Calu3 (cell line): ENCODE measurements at regions not wholly inside any gene's neighbourhood (a gene's known extent, or its start where the extent isn't known, plus 50 kb on each side); places are given as distances from the start of the nearest gene placed in this dataset.

Experiments used
- BruUV-seq: library from RNA; stranded (reverse); fragments of 400-500 nt; replicated peaks from 2 replicates; lab custom pipeline; 2021; lab: Mats Ljungman, UMichigan
- CTCF ChIA-PET: fragments of 300-600 bp; sonication (Branson Sonifier 250); formaldehyde crosslinking; loops from one replicate; lab custom pipeline; 2022; ENCODE audit warnings: antibody characterized with exemption; lab: Charles Lee
- DNase-seq: peaks from one replicate; pipeline ENCODE4 v3.0.0; 2022
- H3K27ac Mint-ChIP-seq: one replicate; pipeline ENCODE4 v1.8.0; 2022; ENCODE audit warnings: mixed read lengths; ENCODE audit not compliant: unreplicated experiment
- H3K27me3 Mint-ChIP-seq: one replicate; pipeline ENCODE4 v1.8.0; 2022; ENCODE audit warnings: mixed read lengths; ENCODE audit not compliant: unreplicated experiment
- H3K36me3 Mint-ChIP-seq: one replicate; pipeline ENCODE4 v1.8.0; 2022; ENCODE audit warnings: mild to moderate bottlenecking, moderate library complexity, mixed read lengths; ENCODE audit not compliant: insufficient read depth, unreplicated experiment
- H3K4me1 Mint-ChIP-seq: one replicate; pipeline ENCODE4 v1.8.0; 2022; ENCODE audit warnings: mild to moderate bottlenecking, low read depth, mixed read lengths; ENCODE audit not compliant: unreplicated experiment
- H3K4me3 Mint-ChIP-seq: one replicate; pipeline ENCODE4 v1.8.0; 2022; ENCODE audit warnings: mild to moderate bottlenecking, low read depth, moderate library complexity, mixed read lengths; ENCODE audit not compliant: unreplicated experiment
- H3K9me3 Mint-ChIP-seq: one replicate; pipeline ENCODE4 v1.8.0; 2022; ENCODE audit warnings: low read depth, mixed read lengths; ENCODE audit not compliant: unreplicated experiment
- intact Hi-C: fragments of 100-400 bp; cut with micrococcal nuclease; formaldehyde crosslinking; loops from one replicate; pipeline ENCODE4 v1.10.0; 2022; ENCODE audit not compliant: unreplicated experiment
- TF ChIP-seq, protein P1 (sequence below): fragments of 200-600 bp; IDR thresholded peaks from one replicate; pipeline ENCODE4 v1.8.0; 2022; ENCODE audit warnings: antibody characterized with exemption; ENCODE audit not compliant: unreplicated experiment

DNA sequence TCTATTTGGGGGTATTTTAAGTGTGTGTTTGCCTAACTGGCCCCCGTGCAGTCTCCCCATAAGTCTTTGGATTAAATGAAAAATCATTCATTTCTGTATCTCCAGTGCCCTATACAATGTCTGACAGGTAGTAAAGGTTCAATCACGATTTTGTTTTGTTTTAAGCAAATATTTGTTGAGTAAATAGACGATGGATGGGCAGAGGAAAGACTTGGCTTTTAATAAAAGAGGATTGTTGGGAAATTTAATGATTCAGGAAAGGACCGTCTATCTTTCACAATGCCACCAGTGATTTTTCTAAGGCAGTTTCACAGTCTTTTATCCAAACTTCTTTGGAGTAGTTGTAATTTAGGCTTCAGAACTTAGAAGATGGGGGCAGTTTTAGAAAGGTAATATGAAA, 636.6 kb upstream of the GOT2 start:
- intact Hi-C loops: no loop called here
- Mint-ChIP-seq H3K27me3 (no peaks in the 10 kb centered on the region), H3K9me3 (peaks cover 20% of the 10 kb centered on the region), H3K36me3 (no peaks in the 10 kb centered on the region), H3K4me1 (no peaks in the 10 kb centered on the region), H3K27ac (no peak overlapping the region), H3K4me3 (no peak overlapping the region)
- no TSS peak for BruUV-seq
- CTCF ChIA-PET: no interaction called here
- TF ChIP-seq, protein P1, sequence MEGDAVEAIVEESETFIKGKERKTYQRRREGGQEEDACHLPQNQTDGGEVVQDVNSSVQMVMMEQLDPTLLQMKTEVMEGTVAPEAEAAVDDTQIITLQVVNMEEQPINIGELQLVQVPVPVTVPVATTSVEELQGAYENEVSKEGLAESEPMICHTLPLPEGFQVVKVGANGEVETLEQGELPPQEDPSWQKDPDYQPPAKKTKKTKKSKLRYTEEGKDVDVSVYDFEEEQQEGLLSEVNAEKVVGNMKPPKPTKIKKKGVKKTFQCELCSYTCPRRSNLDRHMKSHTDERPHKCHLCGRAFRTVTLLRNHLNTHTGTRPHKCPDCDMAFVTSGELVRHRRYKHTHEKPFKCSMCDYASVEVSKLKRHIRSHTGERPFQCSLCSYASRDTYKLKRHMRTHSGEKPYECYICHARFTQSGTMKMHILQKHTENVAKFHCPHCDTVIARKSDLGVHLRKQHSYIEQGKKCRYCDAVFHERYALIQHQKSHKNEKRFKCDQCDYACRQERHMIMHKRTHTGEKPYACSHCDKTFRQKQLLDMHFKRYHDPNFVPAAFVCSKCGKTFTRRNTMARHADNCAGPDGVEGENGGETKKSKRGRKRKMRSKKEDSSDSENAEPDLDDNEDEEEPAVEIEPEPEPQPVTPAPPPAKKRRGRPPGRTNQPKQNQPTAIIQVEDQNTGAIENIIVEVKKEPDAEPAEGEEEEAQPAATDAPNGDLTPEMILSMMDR: no peak
- DNase-seq: no peak

DNA sequence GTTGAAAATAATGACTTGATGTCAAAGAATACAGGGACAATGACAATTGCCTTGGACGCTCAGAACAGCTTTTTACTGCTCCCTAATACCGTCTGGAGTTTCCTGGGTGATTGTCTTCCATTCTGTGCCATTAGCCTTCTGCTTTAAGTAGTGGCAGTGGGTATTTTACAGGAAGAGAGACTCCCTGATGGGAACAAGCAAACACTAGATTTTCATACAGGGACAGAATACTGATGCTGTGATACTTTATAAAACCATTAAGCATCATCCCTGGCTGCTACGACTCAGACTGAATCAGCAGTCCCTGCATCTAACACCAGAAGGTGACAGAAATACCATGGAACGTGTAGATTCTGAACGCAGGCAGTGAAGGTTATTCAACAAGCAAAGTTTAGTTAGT, 635.4 kb upstream of the GOT2 start:
- no peak for DNase-seq
- BruUV-seq: no TSS peak
- Mint-ChIP-seq H3K9me3 (peaks cover 14% of the 10 kb centered on the region), H3K36me3 (no peaks in the 10 kb centered on the region), H3K27me3 (no peaks in the 10 kb centered on the region), H3K27ac (no peak overlapping the region), H3K4me1 (no peaks in the 10 kb centered on the region), H3K4me3 (no peak overlapping the region)
- intact Hi-C loops: no loop called here
- CTCF ChIA-PET: no interaction called here
- TF ChIP-seq, protein P1: no peak

DNA sequence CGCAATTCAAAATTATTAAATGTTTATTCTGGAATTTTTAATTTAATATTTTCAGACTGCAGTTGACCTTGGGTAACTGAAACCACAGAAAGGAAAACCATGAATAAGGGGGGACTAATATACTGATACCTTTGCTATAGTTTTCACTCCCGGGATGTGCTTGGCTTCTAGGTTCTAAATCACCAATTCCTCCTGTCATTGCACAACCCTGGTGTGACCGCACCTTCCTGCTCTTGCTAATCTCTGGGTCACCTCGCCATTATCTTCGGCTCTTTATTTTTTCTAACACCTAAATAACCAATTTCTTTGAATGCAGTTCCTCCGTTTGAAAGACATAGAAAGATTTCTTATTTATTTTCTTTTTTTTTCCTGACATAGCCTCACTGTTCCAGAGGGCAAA, 634.5 kb upstream of the GOT2 start:
- no peak overlapping the region for H3K27ac Mint-ChIP-seq
- H3K27me3 Mint-ChIP-seq: no peaks in the 10 kb centered on the region
- H3K4me3 Mint-ChIP-seq: no peak overlapping the region
- H3K4me1 Mint-ChIP-seq: no peaks in the 10 kb centered on the region
- no TSS peak for BruUV-seq
- intact Hi-C loops: no loop called here
- CTCF ChIA-PET: no interaction called here
- no peaks in the 10 kb centered on the region for H3K36me3 Mint-ChIP-seq
- DNase-seq: no peak
- H3K9me3 Mint-ChIP-seq: peaks cover 14% of the 10 kb centered on the region
- TF ChIP-seq, protein P1: no peak

DNA sequence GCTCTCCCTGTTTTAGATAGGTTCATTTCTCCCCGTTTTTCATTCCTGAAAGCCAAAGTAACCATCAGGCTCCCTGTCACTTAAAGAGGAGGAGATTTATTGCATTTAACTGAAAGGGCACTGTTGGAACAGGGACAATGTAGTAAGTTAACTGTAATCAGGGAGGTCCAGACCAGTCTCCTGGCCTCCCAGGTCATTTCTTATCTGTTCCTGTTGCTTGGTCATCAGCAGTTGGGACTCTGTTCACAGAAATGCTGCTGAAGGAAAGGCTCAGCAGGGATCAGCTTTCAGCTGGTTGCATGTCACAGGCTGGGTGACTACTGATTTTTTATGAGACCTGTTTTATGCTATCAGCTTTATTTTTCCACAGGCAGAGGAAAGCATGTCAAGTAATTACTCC, 622.6 kb upstream of the GOT2 start:
- H3K27me3 Mint-ChIP-seq: no peaks in the 10 kb centered on the region
- H3K27ac Mint-ChIP-seq: no peak overlapping the region
- no peak overlapping the region for H3K4me3 Mint-ChIP-seq
- TF ChIP-seq, protein P1: no peak
- no peaks in the 10 kb centered on the region for H3K36me3 Mint-ChIP-seq
- intact Hi-C loops: no loop called here
- peaks cover 15% of the 10 kb centered on the region for H3K9me3 Mint-ChIP-seq
- CTCF ChIA-PET: interaction anchor here (0.5 kb wide), 1 partner anchor 38 kb away, joined by 4 read pairs; no protein-coding TSS in a partner anchor
- no peaks in the 10 kb centered on the region for H3K4me1 Mint-ChIP-seq
- no TSS peak for BruUV-seq
- no peak for DNase-seq
